Pancreas (tissue), 10 donors: ENCODE measurements at regions not wholly inside any gene's neighbourhood (a gene's known extent, or its start where the extent isn't known, plus 50 kb on each side); places are given as distances from the start of the nearest gene placed in this dataset.

Experiments used
- ATAC-seq, 4 donors: fragments of 200-7000 bp; cut with Tn5 transposase; one replicate each; pipeline versions ENCODE4 v1.8.0 to v1.9.1; 2020; ENCODE audit warnings: mild to moderate bottlenecking in 4 of 4, moderate library complexity in 4 of 4
- DNase-seq, 6 donors: peaks; one replicate each; pipeline ENCODE4 v3.0.0-alpha.2; 2020
- FAIRE-seq: peaks from 2 replicates; lab custom pipeline; 2012; peaks lifted over from hg19 to GRCh38; lab: Jason Lieb, UNC
- H3K27ac ChIP-seq, 4 donors: fragments of 200-600 bp; sonication (generic); 1 replicate in 3 of 4; 2 replicates in 1 of 4; pipeline versions ENCODE4 v1.5.0 to v1.8.0; 2020
- H3K27me3 ChIP-seq, 4 donors: fragments of 200-600 bp; one replicate each; pipeline ENCODE4 v1.8.0; 2021
- H3K36me3 ChIP-seq, 3 donors: fragments of 200-600 bp; sonication (generic) in 1 of 3; one replicate each; pipeline versions ENCODE4 v1.5.0 to v1.8.0; 2020 to 2021
- H3K4me1 ChIP-seq, 3 donors: fragments of 200-600 bp; one replicate each; pipeline ENCODE4 v1.8.0; 2021
- H3K4me3 ChIP-seq, 4 donors: fragments of 200-600 bp; sonication (generic) in 2 of 4; one replicate each; pipeline versions ENCODE4 v1.5.0 to v1.8.0; 2020 to 2021
- H3K9me3 ChIP-seq, 4 donors: fragments of 200-600 bp; one replicate each; pipeline ENCODE4 v1.8.0; 2021
- WGBS, 2 donors: extraction: QIAGEN DNeasy Blood & Tissue Kit; methylation state at CpG; one replicate each; pipeline ENCODE4 v1.1.7; 2013; 5-methylcytosine and 5-hydroxymethylcytosine counted together
- intact Hi-C, 3 donors: fragments of 100-400 bp; cut with DNase I; formaldehyde crosslinking; loops; one replicate each; pipeline versions ENCODE4 v1.11.1 to v1.14.2; 2022
- TF ChIP-seq, protein P1 (sequence below), 4 donors: fragments of 200-600 bp; sonication (generic) in 3 of 4; IDR thresholded peaks; one replicate each; pipeline versions ENCODE4 v1.5.0 to v1.8.0; 2021; ENCODE audit warnings: antibody characterized with exemption in 4 of 4
- donor health status: healthy with polysubstance abuse.
- donor health status: DM: no; HTN: no; CAD: no; lungs with moderate emphysema.
- donor health status: DM: no; HTN: no; CAD: no.
- donor health status: control.
- donor health status: control.
- donor health status: Bipolar disorder and iron deficiency.
- donor health status: DM: yes; HTN: yes; CAD: no.
- donor health status: DM: no; HTN: no; CAD: no.
- donor health status: DM: no; HTN: no; CAD: no.
- donor health status: DM: yes; HTN: yes; CAD: no.

DNA sequence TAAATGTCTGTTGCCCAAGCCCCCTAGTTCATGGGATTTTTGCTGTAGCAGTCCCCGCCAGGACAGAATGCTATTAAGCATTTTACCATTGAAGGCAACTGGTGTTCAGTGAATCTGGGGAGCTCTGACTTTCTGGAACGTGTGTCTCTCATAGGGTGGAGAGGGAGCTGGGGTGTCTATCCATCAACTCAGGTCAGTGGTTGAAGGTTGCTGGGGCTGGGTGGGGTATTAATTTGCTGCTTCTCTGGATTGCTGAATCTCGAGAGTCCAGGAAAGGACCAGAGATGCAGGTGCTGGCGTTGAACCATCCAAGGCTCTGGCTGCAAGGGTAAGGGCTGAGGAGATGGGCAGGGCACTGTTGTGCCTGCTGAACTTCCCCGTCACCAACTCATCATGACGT lies 66.8 kb upstream of the NCK2 start:
- Histone ChIP-seq H3K9me3 (no peaks in the 10 kb centered on the region), H3K27ac (no peak overlapping the region), H3K4me3 (no peak overlapping the region), H3K4me1 (no peaks in the 10 kb centered on the region), H3K27me3 (no peaks in the 10 kb centered on the region), H3K36me3 (no peaks in the 10 kb centered on the region)
- ATAC-seq (no peak), DNase-seq (no peak), FAIRE-seq (no peak)
- TF ChIP-seq, protein P1, sequence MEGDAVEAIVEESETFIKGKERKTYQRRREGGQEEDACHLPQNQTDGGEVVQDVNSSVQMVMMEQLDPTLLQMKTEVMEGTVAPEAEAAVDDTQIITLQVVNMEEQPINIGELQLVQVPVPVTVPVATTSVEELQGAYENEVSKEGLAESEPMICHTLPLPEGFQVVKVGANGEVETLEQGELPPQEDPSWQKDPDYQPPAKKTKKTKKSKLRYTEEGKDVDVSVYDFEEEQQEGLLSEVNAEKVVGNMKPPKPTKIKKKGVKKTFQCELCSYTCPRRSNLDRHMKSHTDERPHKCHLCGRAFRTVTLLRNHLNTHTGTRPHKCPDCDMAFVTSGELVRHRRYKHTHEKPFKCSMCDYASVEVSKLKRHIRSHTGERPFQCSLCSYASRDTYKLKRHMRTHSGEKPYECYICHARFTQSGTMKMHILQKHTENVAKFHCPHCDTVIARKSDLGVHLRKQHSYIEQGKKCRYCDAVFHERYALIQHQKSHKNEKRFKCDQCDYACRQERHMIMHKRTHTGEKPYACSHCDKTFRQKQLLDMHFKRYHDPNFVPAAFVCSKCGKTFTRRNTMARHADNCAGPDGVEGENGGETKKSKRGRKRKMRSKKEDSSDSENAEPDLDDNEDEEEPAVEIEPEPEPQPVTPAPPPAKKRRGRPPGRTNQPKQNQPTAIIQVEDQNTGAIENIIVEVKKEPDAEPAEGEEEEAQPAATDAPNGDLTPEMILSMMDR (IDR thresholded peaks at IDR 0.05), result no peak
- intact Hi-C loops, result no loop called here
- 65 to 85% methylated on average over 6 of the region's 6 CpGs for WGBS, 2 donors

GRCh38 chr2:105675841-105676240 lies 68.9 kb upstream of the NCK2 start:
- intact Hi-C loops, result no loop called here
- Histone ChIP-seq H3K36me3 (no peaks in the 10 kb centered on the region), H3K4me1 (no peaks in the 10 kb centered on the region), H3K27ac (no peak overlapping the region), H3K9me3 (no peaks in the 10 kb centered on the region), H3K27me3 (no peaks in the 10 kb centered on the region), H3K4me3 (no peak overlapping the region)
- WGBS, 2 donors, result 74 to 89% methylated on average over 4 of the region's 4 CpGs
- ATAC-seq (no peak), FAIRE-seq (no peak), DNase-seq (no peak)
- TF ChIP-seq, protein P1 (IDR thresholded peaks at IDR 0.05), result no peak

- no peak overlapping the region for H3K27ac ChIP-seq
- no peaks in the 10 kb centered on the region for H3K9me3 ChIP-seq
- no peak overlapping the region for H3K4me3 ChIP-seq
- H3K4me1 ChIP-seq, result no peaks in the 10 kb centered on the region
- intact Hi-C loops, result no loop called here
- TF ChIP-seq, protein P1 (IDR thresholded peaks at IDR 0.05), result no peak
- no peaks in the 10 kb centered on the region for H3K36me3 ChIP-seq
- FAIRE-seq, result no peak
- WGBS, 2 donors, result 75 to 79% methylated on average over 10 of the region's 10 CpGs
- no peak for DNase-seq
- ATAC-seq, result no peak
- no peaks in the 10 kb centered on the region for H3K27me3 ChIP-seq
Measured at GRCh38 chr2:105674859-105675541, 69.7 kb upstream of the NCK2 start.

- H3K36me3 ChIP-seq, result no peaks in the 10 kb centered on the region
- 68 to 71% methylated on average over 7 of the region's 7 CpGs for WGBS, 2 donors
- no peaks in the 10 kb centered on the region for H3K4me1 ChIP-seq
- TF ChIP-seq, protein P1 (IDR thresholded peaks at IDR 0.05), result no peak
- H3K4me3 ChIP-seq, result no peak overlapping the region
- ATAC-seq, result peak in 1 of 4 donors; percentile 24
- FAIRE-seq, result no peak
- intact Hi-C loops, result no loop called here
- no peaks in the 10 kb centered on the region for H3K9me3 ChIP-seq
- DNase-seq, result no peak
- no peaks in the 10 kb centered on the region for H3K27me3 ChIP-seq
- H3K27ac ChIP-seq, result no peak overlapping the region
Measured at GRCh38 chr2:105674401-105674800, 70.3 kb upstream of the NCK2 start.

DNA sequence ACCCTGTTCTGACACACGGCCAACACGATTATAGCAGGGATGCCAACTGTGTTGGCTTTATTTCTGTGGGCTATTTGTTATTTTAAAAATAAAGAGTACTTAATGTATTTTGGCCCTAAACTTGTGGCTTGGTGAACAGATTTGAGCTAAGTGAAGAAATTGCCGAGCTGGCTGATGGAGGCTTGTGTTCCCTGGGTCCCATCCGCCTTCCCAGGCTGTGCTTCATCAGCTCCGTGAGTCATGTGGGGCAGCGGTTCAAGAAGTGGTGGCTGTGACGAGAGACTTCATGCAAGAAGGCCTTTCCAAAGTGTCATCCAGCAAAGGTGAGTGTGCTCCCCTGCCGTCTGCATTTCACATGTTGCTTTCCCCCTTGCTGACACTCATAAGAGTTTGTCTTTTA lies 73.6 kb upstream of the NCK2 start:
- no peak for FAIRE-seq
- ATAC-seq, result no peak
- H3K27ac ChIP-seq, result no peak overlapping the region
- no peaks in the 10 kb centered on the region for H3K36me3 ChIP-seq
- TF ChIP-seq, protein P1 (IDR thresholded peaks at IDR 0.05), result no peak
- H3K4me1 ChIP-seq, result no peaks in the 10 kb centered on the region
- H3K4me3 ChIP-seq, result no peak overlapping the region
- DNase-seq, result no peak
- intact Hi-C loops, result no loop called here
- H3K27me3 ChIP-seq, result no peaks in the 10 kb centered on the region
- H3K9me3 ChIP-seq, result no peaks in the 10 kb centered on the region
- WGBS, 2 donors, result 72 to 74% methylated on average over 8 of the region's 8 CpGs
